DOHH2 (cell line): ENCODE measurements at regions not wholly inside any gene's neighbourhood (a gene's known extent, or its start where the extent isn't known, plus 50 kb on each side); places are given as distances from the start of the nearest gene placed in this dataset.

Experiments
- CTCF ChIP-seq: fragments of 200-600 bp; sonication (generic); IDR thresholded peaks from one replicate; pipeline ENCODE4 v1.5.1; 2014; ENCODE audit warnings: antibody characterized with exemption, mild to moderate bottlenecking, low read depth, low read length; ENCODE audit not compliant: poor library complexity, severe bottlenecking
- EZH2phosphoT487 ChIP-seq: fragments of 200-600 bp; sonication (generic); IDR thresholded peaks from 2 replicates; pipeline ENCODE4 v1.6.1; 2017; ENCODE audit warnings: borderline replicate concordance, mild to moderate bottlenecking, antibody characterized with exemption, low read length, moderate library complexity, mixed read lengths

- TF ChIP-seq CTCF (no peak), EZH2phosphoT487 (no peak)
These were observed 84.1 kb upstream of the SLC8A1 start for GRCh38 chr2:40535972-40536371.
